OCI-LY1 (cell line): ENCODE measurements at regions not wholly inside any gene's neighbourhood (a gene's known extent, or its start where the extent isn't known, plus 50 kb on each side); places are given as distances from the start of the nearest gene placed in this dataset.

Experiments used
- CTCF ChIP-seq: fragments of 200-600 bp; sonication (generic), shearing (Covaris generic); IDR thresholded peaks from 2 replicates; pipeline ENCODE4 v1.5.1; 2017; ENCODE audit warnings: mild to moderate bottlenecking, antibody characterized with exemption, low read length, moderate library complexity, mixed read lengths
- EZH2 ChIP-seq: fragments of 200-600 bp; sonication (generic), shearing (Covaris generic); IDR thresholded peaks from 2 replicates; pipeline ENCODE4 v1.8.0; 2017; ENCODE audit warnings: borderline replicate concordance, mixed run types, mild to moderate bottlenecking, antibody characterized with exemption, low read length, moderate library complexity, mixed read lengths

- TF ChIP-seq EZH2 (no peak), CTCF (no peak)
Observed at GRCh38 chr6:8245726-8246125, 143.4 kb upstream of the EEF1E1 start.
